Activated naive CD4-positive, alpha-beta T cell treated with anti-CD3 and anti-CD28 coated beads, Interleukin-2, amount 10 ng/mL, durations not matched to agents 7 days and 5 days (primary cell): ENCODE measurements at regions not wholly inside any gene's neighbourhood (a gene's known extent, or its start where the extent isn't known, plus 50 kb on each side); places are given as distances from the start of the nearest gene placed in this dataset.

ENCODE experiments used
- CTCF ChIA-PET: fragments of 350-600 bp; sonication (Branson Sonifier 250); formaldehyde crosslinking; loops from one replicate; lab custom pipeline; 2021; ENCODE audit warnings: antibody characterized with exemption; lab: Charles Lee
- DNase-seq: peaks from one replicate; pipeline ENCODE4 v3.0.0-alpha.2; 2020
- H3K27ac Mint-ChIP-seq: one replicate; pipeline ENCODE4 v1.8.0; 2021; ENCODE audit warnings: mild to moderate bottlenecking, moderate library complexity, mixed read lengths
- H3K27me3 Mint-ChIP-seq: one replicate; pipeline ENCODE4 v1.8.0; 2021; ENCODE audit warnings: mild to moderate bottlenecking, mixed read lengths
- H3K36me3 Mint-ChIP-seq: one replicate; pipeline ENCODE4 v1.8.0; 2021; ENCODE audit warnings: mixed read lengths
- H3K4me1 Mint-ChIP-seq: one replicate; pipeline ENCODE4 v1.8.0; 2021; ENCODE audit warnings: mixed read lengths
- H3K4me3 Mint-ChIP-seq: one replicate; pipeline ENCODE4 v1.8.0; 2021; ENCODE audit warnings: mild to moderate bottlenecking, moderate library complexity, mixed read lengths
- H3K9me3 Mint-ChIP-seq: one replicate; pipeline ENCODE4 v1.8.0; 2021; ENCODE audit warnings: mixed read lengths

GRCh38 chr17:77792626-77793025 lies 165.9 kb upstream of the TNRC6C start:
- no peaks in the 10 kb centered on the region for H3K4me1 Mint-ChIP-seq
- H3K27ac Mint-ChIP-seq, result no peak overlapping the region
- peaks cover 67% of the 10 kb centered on the region for H3K27me3 Mint-ChIP-seq
- H3K4me3 Mint-ChIP-seq, result no peak overlapping the region
- no peaks in the 10 kb centered on the region for H3K9me3 Mint-ChIP-seq
- DNase-seq, result no peak
- no peaks in the 10 kb centered on the region for H3K36me3 Mint-ChIP-seq
- CTCF ChIA-PET, result no interaction called here

- H3K9me3 Mint-ChIP-seq, result no peaks in the 10 kb centered on the region
- peaks cover 67% of the 10 kb centered on the region for H3K27me3 Mint-ChIP-seq
- CTCF ChIA-PET, result interaction anchor here (0.5 kb wide), 1 partner anchor 201 kb away, joined by 3 read pairs; no protein-coding TSS in a partner anchor
- no peaks in the 10 kb centered on the region for H3K36me3 Mint-ChIP-seq
- H3K4me1 Mint-ChIP-seq, result no peaks in the 10 kb centered on the region
- H3K4me3 Mint-ChIP-seq, result no peak overlapping the region
- H3K27ac Mint-ChIP-seq, result no peak overlapping the region
- DNase-seq, result no peak
Observed at GRCh38 chr17:77793146-77793970, 165.1 kb upstream of the TNRC6C start.

- Mint-ChIP-seq H3K9me3 (no peaks in the 10 kb centered on the region), H3K27me3 (peaks cover 66% of the 10 kb centered on the region), H3K36me3 (no peaks in the 10 kb centered on the region), H3K4me1 (no peaks in the 10 kb centered on the region), H3K4me3 (no peak overlapping the region), H3K27ac (no peak overlapping the region)
- no peak for DNase-seq
- CTCF ChIA-PET, result no interaction called here
Observed at GRCh38 chr17:77793971-77794235, 164.6 kb upstream of the TNRC6C start.

GRCh38 chr17:77794846-77795245 lies 163.7 kb upstream of the TNRC6C start:
- CTCF ChIA-PET, result no interaction called here
- H3K4me3 Mint-ChIP-seq, result no peak overlapping the region
- H3K27me3 Mint-ChIP-seq, result peaks cover 66% of the 10 kb centered on the region
- no peak for DNase-seq
- H3K4me1 Mint-ChIP-seq, result no peaks in the 10 kb centered on the region
- H3K36me3 Mint-ChIP-seq, result no peaks in the 10 kb centered on the region
- H3K9me3 Mint-ChIP-seq, result no peaks in the 10 kb centered on the region
- no peak overlapping the region for H3K27ac Mint-ChIP-seq

GRCh38 chr17:77795685-77796084 lies 162.8 kb upstream of the TNRC6C start:
- no peak for DNase-seq
- Mint-ChIP-seq H3K9me3 (no peaks in the 10 kb centered on the region), H3K4me1 (no peaks in the 10 kb centered on the region), H3K4me3 (no peak overlapping the region), H3K27ac (no peak overlapping the region), H3K36me3 (no peaks in the 10 kb centered on the region), H3K27me3 (peaks cover 58% of the 10 kb centered on the region)
- CTCF ChIA-PET, result no interaction called here

- Mint-ChIP-seq H3K9me3 (no peaks in the 10 kb centered on the region), H3K27me3 (peaks cover 64% of the 10 kb centered on the region), H3K36me3 (no peaks in the 10 kb centered on the region), H3K27ac (no peak overlapping the region), H3K4me3 (no peak overlapping the region), H3K4me1 (no peaks in the 10 kb centered on the region)
- no peak for DNase-seq
- CTCF ChIA-PET, result no interaction called here
Observed at GRCh38 chr17:77796176-77796860, 162.2 kb upstream of the TNRC6C start.

- H3K27ac Mint-ChIP-seq, result no peak overlapping the region
- no peaks in the 10 kb centered on the region for H3K9me3 Mint-ChIP-seq
- CTCF ChIA-PET, result no interaction called here
- H3K27me3 Mint-ChIP-seq, result peaks cover 71% of the 10 kb centered on the region
- no peaks in the 10 kb centered on the region for H3K36me3 Mint-ChIP-seq
- no peaks in the 10 kb centered on the region for H3K4me1 Mint-ChIP-seq
- no peak overlapping the region for H3K4me3 Mint-ChIP-seq
- peak; percentile 8 for DNase-seq
Observed at GRCh38 chr17:77798031-77798430, 160.5 kb upstream of the TNRC6C start.

- Mint-ChIP-seq H3K4me1 (no peaks in the 10 kb centered on the region), H3K9me3 (no peaks in the 10 kb centered on the region), H3K4me3 (no peak overlapping the region), H3K36me3 (no peaks in the 10 kb centered on the region), H3K27ac (no peak overlapping the region), H3K27me3 (peaks cover 71% of the 10 kb centered on the region)
- no peak for DNase-seq
- CTCF ChIA-PET, result no interaction called here
Observed at GRCh38 chr17:77798481-77798880, 160.0 kb upstream of the TNRC6C start.

- Mint-ChIP-seq H3K36me3 (no peaks in the 10 kb centered on the region), H3K4me3 (no peak overlapping the region), H3K27ac (no peak overlapping the region), H3K9me3 (no peaks in the 10 kb centered on the region), H3K27me3 (peaks cover 68% of the 10 kb centered on the region), H3K4me1 (no peaks in the 10 kb centered on the region)
- DNase-seq, result no peak
- CTCF ChIA-PET, result no interaction called here
Observed at GRCh38 chr17:77800816-77801215, 157.7 kb upstream of the TNRC6C start.

- Mint-ChIP-seq H3K27me3 (peaks cover 65% of the 10 kb centered on the region), H3K4me1 (no peaks in the 10 kb centered on the region), H3K36me3 (no peaks in the 10 kb centered on the region), H3K27ac (no peak overlapping the region), H3K4me3 (no peak overlapping the region), H3K9me3 (no peaks in the 10 kb centered on the region)
- CTCF ChIA-PET, result no interaction called here
- DNase-seq, result no peak
Observed at GRCh38 chr17:77801545-77802332, 156.8 kb upstream of the TNRC6C start.

GRCh38 chr17:77802333-77802615 lies 156.2 kb upstream of the TNRC6C start:
- DNase-seq, result no peak
- no peaks in the 10 kb centered on the region for H3K36me3 Mint-ChIP-seq
- H3K4me3 Mint-ChIP-seq, result no peak overlapping the region
- no peak overlapping the region for H3K27ac Mint-ChIP-seq
- no peaks in the 10 kb centered on the region for H3K4me1 Mint-ChIP-seq
- CTCF ChIA-PET, result no interaction called here
- H3K27me3 Mint-ChIP-seq, result peaks cover 60% of the 10 kb centered on the region
- H3K9me3 Mint-ChIP-seq, result no peaks in the 10 kb centered on the region

- no peak overlapping the region for H3K4me3 Mint-ChIP-seq
- H3K27ac Mint-ChIP-seq, result no peak overlapping the region
- H3K9me3 Mint-ChIP-seq, result no peaks in the 10 kb centered on the region
- H3K36me3 Mint-ChIP-seq, result no peaks in the 10 kb centered on the region
- peaks cover 56% of the 10 kb centered on the region for H3K27me3 Mint-ChIP-seq
- DNase-seq, result no peak
- CTCF ChIA-PET, result no interaction called here
- no peaks in the 10 kb centered on the region for H3K4me1 Mint-ChIP-seq
Observed at GRCh38 chr17:77802811-77803220, 155.7 kb upstream of the TNRC6C start.

- Mint-ChIP-seq H3K4me1 (no peaks in the 10 kb centered on the region), H3K36me3 (no peaks in the 10 kb centered on the region), H3K27me3 (peaks cover 48% of the 10 kb centered on the region), H3K4me3 (no peak overlapping the region), H3K9me3 (no peaks in the 10 kb centered on the region), H3K27ac (no peak overlapping the region)
- DNase-seq, result no peak
- CTCF ChIA-PET, result no interaction called here
Observed at GRCh38 chr17:77803726-77804125, 154.8 kb upstream of the TNRC6C start.

- no peak for DNase-seq
- Mint-ChIP-seq H3K27ac (no peak overlapping the region), H3K36me3 (no peaks in the 10 kb centered on the region), H3K4me1 (no peaks in the 10 kb centered on the region), H3K4me3 (no peak overlapping the region), H3K27me3 (peaks cover 43% of the 10 kb centered on the region), H3K9me3 (no peaks in the 10 kb centered on the region)
- CTCF ChIA-PET, result no interaction called here
Observed at GRCh38 chr17:77804796-77805426, 153.6 kb upstream of the TNRC6C start.
